ENCODE measurements at regions not wholly inside any gene's neighbourhood (a gene's known extent, or its start where the extent isn't known, plus 50 kb on each side); places are given as distances from the start of the nearest gene placed in this dataset.

DNA sequence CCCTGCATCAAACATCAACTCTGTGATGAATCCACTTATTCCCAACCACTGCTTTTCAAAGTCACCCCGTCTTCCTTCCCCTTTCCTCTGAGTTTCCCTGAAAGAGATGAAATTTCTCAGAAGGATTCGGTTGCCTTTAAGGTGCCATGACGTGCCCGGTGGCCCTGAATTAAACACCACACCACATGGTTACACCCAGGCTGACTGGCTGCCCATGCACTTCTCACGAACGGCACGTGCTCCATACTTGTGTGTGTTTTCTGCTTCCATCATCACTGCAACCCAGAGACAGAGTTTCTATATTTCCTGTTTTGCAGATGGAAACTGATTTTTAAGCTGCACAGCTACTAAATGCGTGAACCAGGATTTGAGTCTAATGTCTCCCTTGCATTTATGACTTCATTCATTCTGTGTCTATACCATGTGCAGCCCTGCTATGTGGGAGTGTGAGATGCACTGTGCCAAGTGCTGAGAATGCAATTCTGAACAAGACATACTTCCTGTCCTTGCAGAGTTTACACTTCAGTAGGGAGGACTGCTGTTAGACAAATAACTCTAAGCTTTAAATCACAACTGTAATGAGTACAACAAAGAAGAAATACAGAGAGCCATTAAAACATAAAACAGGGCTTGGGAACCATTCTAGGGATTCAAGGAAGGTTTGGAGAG lies 162.9 kb downstream of the NXNL2 start:
- no TSS peak for BruUV-seq (replicated peaks)
- no peak for DNase-seq (ENCODE audit: low read depth, low spot score)
- CTCF ChIA-PET: interaction anchor here (1.2 kb wide), 2 partner anchors 37 to 303 kb away, joined by 3 to 4 read pairs; no protein-coding TSS in a partner anchor

More for the DNA sequence above, 162.9 kb downstream of the NXNL2 start:
- H3K9me3 ChIP-seq (replicated peaks; ENCODE audit: control insufficient read depth, insufficient read depth, low read length): no peaks in the 10 kb centered on the region
- no peak overlapping the region for H3K9ac ChIP-seq (replicated peaks; ENCODE audit: extremely low read depth, insufficient read depth, low read length)
- H3K27ac ChIP-seq (ENCODE audit: insufficient read depth, low read depth, low read length): no peak overlapping the region
- FAIRE-seq: no peak
- intact Hi-C loops (cut with micrococcal nuclease) (no loop called here), dilution Hi-C loops (cut with MboI; ENCODE audit: extremely low pct_ligation_motif_present, low sequenced_read_pairs) (no loop called here)
- no peaks in the 10 kb centered on the region for H3K36me3 ChIP-seq (ENCODE audit: control insufficient read depth in 2 of 2, extremely low read depth in 1 of 2, insufficient read depth in 2 of 2, low read length in 2 of 2)
- H3K79me2 ChIP-seq (ENCODE audit: control insufficient read depth, insufficient read depth, low read length): no peaks in the 10 kb centered on the region
- POLR2A ChIA-PET: no interaction called here
- TF ChIP-seq POLR2A (IDR thresholded peaks at IDR 0.05; ENCODE audit: low read depth, low read length) (no peak), JUN (IDR thresholded peaks at IDR 0.05; ENCODE audit: borderline replicate concordance, insufficient read depth, insufficient read length, low read depth) (no peak), POLR2AphosphoS5 (IDR thresholded peaks at IDR 0.05; ENCODE audit: insufficient read depth, low read depth, low read length) (no peak), EZH2 (IDR thresholded peaks at IDR 0.05; ENCODE audit: borderline replicate concordance, low read depth, low read length, severe bottlenecking) (no peak), FOS (IDR thresholded peaks at IDR 0.05; ENCODE audit: borderline replicate concordance, insufficient read depth, low read length) (no peak), MYC (IDR thresholded peaks at IDR 0.05; ENCODE audit: low read depth, low read length) (no peak), GATA2 (IDR thresholded peaks at IDR 0.05; ENCODE audit: insufficient read depth, insufficient read length, low read depth, low read length) (no peak)
- TF ChIP-seq, protein P1, sequence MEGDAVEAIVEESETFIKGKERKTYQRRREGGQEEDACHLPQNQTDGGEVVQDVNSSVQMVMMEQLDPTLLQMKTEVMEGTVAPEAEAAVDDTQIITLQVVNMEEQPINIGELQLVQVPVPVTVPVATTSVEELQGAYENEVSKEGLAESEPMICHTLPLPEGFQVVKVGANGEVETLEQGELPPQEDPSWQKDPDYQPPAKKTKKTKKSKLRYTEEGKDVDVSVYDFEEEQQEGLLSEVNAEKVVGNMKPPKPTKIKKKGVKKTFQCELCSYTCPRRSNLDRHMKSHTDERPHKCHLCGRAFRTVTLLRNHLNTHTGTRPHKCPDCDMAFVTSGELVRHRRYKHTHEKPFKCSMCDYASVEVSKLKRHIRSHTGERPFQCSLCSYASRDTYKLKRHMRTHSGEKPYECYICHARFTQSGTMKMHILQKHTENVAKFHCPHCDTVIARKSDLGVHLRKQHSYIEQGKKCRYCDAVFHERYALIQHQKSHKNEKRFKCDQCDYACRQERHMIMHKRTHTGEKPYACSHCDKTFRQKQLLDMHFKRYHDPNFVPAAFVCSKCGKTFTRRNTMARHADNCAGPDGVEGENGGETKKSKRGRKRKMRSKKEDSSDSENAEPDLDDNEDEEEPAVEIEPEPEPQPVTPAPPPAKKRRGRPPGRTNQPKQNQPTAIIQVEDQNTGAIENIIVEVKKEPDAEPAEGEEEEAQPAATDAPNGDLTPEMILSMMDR (IDR thresholded peaks at IDR 0.05; ENCODE audit: extremely low read depth in 1 of 2, insufficient read depth in 1 of 2, low read depth in 1 of 2, low read length in 2 of 2): no peak
- TF ChIP-seq, protein P2, sequence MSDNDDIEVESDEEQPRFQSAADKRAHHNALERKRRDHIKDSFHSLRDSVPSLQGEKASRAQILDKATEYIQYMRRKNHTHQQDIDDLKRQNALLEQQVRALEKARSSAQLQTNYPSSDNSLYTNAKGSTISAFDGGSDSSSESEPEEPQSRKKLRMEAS (IDR thresholded peaks at IDR 0.05; ENCODE audit: insufficient read depth, insufficient read length): no peak
- no peak overlapping the region for H2AFZ ChIP-seq (ENCODE audit: low read depth, low read length)
- H3K4me3 ChIP-seq (replicated peaks in 1 of 3; ENCODE audit: insufficient read depth in 1 of 3, low read depth in 1 of 3, low read length in 3 of 3): no peak overlapping the region
- H3K4me2 ChIP-seq (ENCODE audit: insufficient read depth, low read length): no peak overlapping the region
- H3K27me3 ChIP-seq (ENCODE audit: control insufficient read depth in 2 of 2, insufficient read depth in 2 of 2, low read length in 2 of 2): no peaks in the 10 kb centered on the region
- H3K9me1 ChIP-seq (replicated peaks; ENCODE audit: control insufficient read depth, extremely low read depth, insufficient read depth, low read length): no peaks in the 10 kb centered on the region
- H4K20me1 ChIP-seq (replicated peaks; ENCODE audit: control insufficient read depth, extremely low read depth, insufficient read depth, low read length): no peaks in the 10 kb centered on the region
- H3K4me1 ChIP-seq (ENCODE audit: control insufficient read depth, extremely low read depth, insufficient read depth, low read length): no peaks in the 10 kb centered on the region

Measured in endothelial cell of umbilical vein (primary cell).